ENCODE measurements at regions not wholly inside any gene's neighbourhood (a gene's known extent, or its start where the extent isn't known, plus 50 kb on each side); places are given as distances from the start of the nearest gene placed in this dataset.

- no peak for TF ChIP-seq CTCF (IDR thresholded peaks at IDR 0.05; ENCODE audit: insufficient read depth, low read length)
- no peak overlapping the region for H3K4me3 ChIP-seq (ENCODE audit: low read depth, low read length)
- no peak for DNase-seq (ENCODE audit: low read depth)
These were observed 258.1 kb downstream of the DLL1 start for GRCh38 chr6:170032706-170033309.

GRCh38 chr6:170032197-170032596 lies 258.7 kb downstream of the DLL1 start:
- no peak for TF ChIP-seq CTCF (IDR thresholded peaks at IDR 0.05; ENCODE audit: insufficient read depth, low read length)
- no peak overlapping the region for H3K4me3 ChIP-seq (ENCODE audit: low read depth, low read length)
- no peak for DNase-seq (ENCODE audit: low read depth)

GRCh38 chr6:170031684-170032121 lies 259.2 kb downstream of the DLL1 start:
- no peak overlapping the region for H3K4me3 ChIP-seq (ENCODE audit: low read depth, low read length)
- no peak for DNase-seq (ENCODE audit: low read depth)
- TF ChIP-seq CTCF (IDR thresholded peaks at IDR 0.05; ENCODE audit: insufficient read depth, low read length) = no peak

GRCh38 chr6:170030821-170031471 lies 259.9 kb downstream of the DLL1 start:
- DNase-seq (ENCODE audit: low read depth) = no peak
- H3K4me3 ChIP-seq (ENCODE audit: low read depth, low read length) = no peak overlapping the region
- TF ChIP-seq CTCF (IDR thresholded peaks at IDR 0.05; ENCODE audit: insufficient read depth, low read length) = no peak

- no peak for DNase-seq (ENCODE audit: low read depth)
- no peak overlapping the region for H3K4me3 ChIP-seq (ENCODE audit: low read depth, low read length)
- no peak for TF ChIP-seq CTCF (IDR thresholded peaks at IDR 0.05; ENCODE audit: insufficient read depth, low read length)
These were observed 260.5 kb downstream of the DLL1 start for GRCh38 chr6:170030284-170030815.

GRCh38 chr6:170029416-170030283 lies 261.2 kb downstream of the DLL1 start:
- H3K4me3 ChIP-seq (ENCODE audit: low read depth, low read length) = no peak overlapping the region
- TF ChIP-seq CTCF (IDR thresholded peaks at IDR 0.05; ENCODE audit: insufficient read depth, low read length) = no peak
- no peak for DNase-seq (ENCODE audit: low read depth)
